GM12878 (cell line): ENCODE measurements at regions not wholly inside any gene's neighbourhood (a gene's known extent, or its start where the extent isn't known, plus 50 kb on each side); places are given as distances from the start of the nearest gene placed in this dataset.

Experiments
- JUND ChIP-seq: IDR thresholded peaks from 2 replicates; pipeline ENCODE4 v1.6.1; 2012; ENCODE audit warnings: low read depth, mild to moderate bottlenecking, low read length, improper control_type of control experiment, moderate library complexity
- TARDBP ChIP-seq: IDR thresholded peaks from 2 replicates; pipeline ENCODE4 v1.6.1; 2016; ENCODE audit warnings: borderline replicate concordance
- TF ChIP-seq, protein P1 (sequence below), 3 experiments: IDR thresholded peaks in 2 of 3; conservative IDR thresholded peaks in 1 of 3; 2 replicates each; pipeline ENCODE4 v1.5.1; 2011; ENCODE audit warnings: low read depth in 3 of 3, low read length in 3 of 3, mild to moderate bottlenecking in 3 of 3, control low read depth in 2 of 3, moderate library complexity in 2 of 3, inconsistent platforms in 1 of 3, mixed read lengths in 1 of 3; ENCODE audit not compliant: control insufficient read depth in 2 of 3, insufficient read depth in 1 of 3; ENCODE audit errors: extremely low read depth in 1 of 3
- TF ChIP-seq, protein P2 (sequence below): IDR thresholded peaks from 2 replicates; pipeline ENCODE4 v1.6.1; 2012; ENCODE audit warnings: mild to moderate bottlenecking, low read depth, low read length

DNA sequence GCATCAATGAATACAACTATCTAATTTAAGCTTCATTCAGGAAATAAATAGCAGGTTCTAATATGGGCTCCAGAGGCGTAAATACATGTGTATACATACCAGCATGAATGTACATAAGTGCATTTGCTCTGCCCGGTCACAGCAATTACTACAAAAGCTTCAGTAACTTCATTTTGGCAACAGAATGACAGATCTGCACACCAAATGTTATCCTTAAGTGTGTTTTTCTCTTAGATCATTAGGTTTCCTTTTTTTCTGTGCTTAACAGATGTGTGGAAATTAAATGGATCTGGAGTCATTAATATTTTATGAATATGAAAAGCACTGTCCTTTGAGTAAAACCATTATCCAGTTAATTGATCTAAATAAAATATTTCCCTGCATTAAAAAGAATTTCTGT lies 159.0 kb upstream of the MEOX2 start:
- no peak for TF ChIP-seq TARDBP
- TF ChIP-seq JUND = no peak
- TF ChIP-seq, protein P1, sequence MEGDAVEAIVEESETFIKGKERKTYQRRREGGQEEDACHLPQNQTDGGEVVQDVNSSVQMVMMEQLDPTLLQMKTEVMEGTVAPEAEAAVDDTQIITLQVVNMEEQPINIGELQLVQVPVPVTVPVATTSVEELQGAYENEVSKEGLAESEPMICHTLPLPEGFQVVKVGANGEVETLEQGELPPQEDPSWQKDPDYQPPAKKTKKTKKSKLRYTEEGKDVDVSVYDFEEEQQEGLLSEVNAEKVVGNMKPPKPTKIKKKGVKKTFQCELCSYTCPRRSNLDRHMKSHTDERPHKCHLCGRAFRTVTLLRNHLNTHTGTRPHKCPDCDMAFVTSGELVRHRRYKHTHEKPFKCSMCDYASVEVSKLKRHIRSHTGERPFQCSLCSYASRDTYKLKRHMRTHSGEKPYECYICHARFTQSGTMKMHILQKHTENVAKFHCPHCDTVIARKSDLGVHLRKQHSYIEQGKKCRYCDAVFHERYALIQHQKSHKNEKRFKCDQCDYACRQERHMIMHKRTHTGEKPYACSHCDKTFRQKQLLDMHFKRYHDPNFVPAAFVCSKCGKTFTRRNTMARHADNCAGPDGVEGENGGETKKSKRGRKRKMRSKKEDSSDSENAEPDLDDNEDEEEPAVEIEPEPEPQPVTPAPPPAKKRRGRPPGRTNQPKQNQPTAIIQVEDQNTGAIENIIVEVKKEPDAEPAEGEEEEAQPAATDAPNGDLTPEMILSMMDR (IDR thresholded peaks at IDR 0.05 in 2 of 3, conservative IDR thresholded peaks at IDR 0.05 in 1 of 3; ENCODE audit: control insufficient read depth in 2 of 3, extremely low read depth in 1 of 3, insufficient read depth in 1 of 3, low read depth in 3 of 3, low read length in 3 of 3) = no peak
- TF ChIP-seq, protein P2, sequence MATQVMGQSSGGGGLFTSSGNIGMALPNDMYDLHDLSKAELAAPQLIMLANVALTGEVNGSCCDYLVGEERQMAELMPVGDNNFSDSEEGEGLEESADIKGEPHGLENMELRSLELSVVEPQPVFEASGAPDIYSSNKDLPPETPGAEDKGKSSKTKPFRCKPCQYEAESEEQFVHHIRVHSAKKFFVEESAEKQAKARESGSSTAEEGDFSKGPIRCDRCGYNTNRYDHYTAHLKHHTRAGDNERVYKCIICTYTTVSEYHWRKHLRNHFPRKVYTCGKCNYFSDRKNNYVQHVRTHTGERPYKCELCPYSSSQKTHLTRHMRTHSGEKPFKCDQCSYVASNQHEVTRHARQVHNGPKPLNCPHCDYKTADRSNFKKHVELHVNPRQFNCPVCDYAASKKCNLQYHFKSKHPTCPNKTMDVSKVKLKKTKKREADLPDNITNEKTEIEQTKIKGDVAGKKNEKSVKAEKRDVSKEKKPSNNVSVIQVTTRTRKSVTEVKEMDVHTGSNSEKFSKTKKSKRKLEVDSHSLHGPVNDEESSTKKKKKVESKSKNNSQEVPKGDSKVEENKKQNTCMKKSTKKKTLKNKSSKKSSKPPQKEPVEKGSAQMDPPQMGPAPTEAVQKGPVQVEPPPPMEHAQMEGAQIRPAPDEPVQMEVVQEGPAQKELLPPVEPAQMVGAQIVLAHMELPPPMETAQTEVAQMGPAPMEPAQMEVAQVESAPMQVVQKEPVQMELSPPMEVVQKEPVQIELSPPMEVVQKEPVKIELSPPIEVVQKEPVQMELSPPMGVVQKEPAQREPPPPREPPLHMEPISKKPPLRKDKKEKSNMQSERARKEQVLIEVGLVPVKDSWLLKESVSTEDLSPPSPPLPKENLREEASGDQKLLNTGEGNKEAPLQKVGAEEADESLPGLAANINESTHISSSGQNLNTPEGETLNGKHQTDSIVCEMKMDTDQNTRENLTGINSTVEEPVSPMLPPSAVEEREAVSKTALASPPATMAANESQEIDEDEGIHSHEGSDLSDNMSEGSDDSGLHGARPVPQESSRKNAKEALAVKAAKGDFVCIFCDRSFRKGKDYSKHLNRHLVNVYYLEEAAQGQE = no peak
